PC-3 (cell line): ENCODE measurements at regions not wholly inside any gene's neighbourhood (a gene's known extent, or its start where the extent isn't known, plus 50 kb on each side); places are given as distances from the start of the nearest gene placed in this dataset.

ENCODE experiments used
- ATAC-seq: fragments of 200-7000 bp; cut with Tn5 transposase; 2 replicates; pipeline ENCODE4 v1.9.1; 2020; ENCODE audit warnings: mild to moderate bottlenecking, moderate library complexity
- BruUV-seq: library from RNA; stranded (reverse); fragments of 400-500 nt; replicated peaks from 2 replicates; lab custom pipeline; 2021; lab: Mats Ljungman, UMichigan
- CTCF ChIA-PET: fragments of 300-600 bp; sonication (Branson Sonifier 250); formaldehyde crosslinking; loops from one replicate; lab custom pipeline; 2022; ENCODE audit warnings: antibody characterized with exemption; lab: Charles Lee
- POLR2A ChIA-PET: fragments of 300-600 bp; sonication (Branson Sonifier 250); formaldehyde crosslinking; loops from one replicate; lab custom pipeline; 2022; ENCODE audit warnings: antibody characterized with exemption; ENCODE audit not compliant: unreplicated experiment; lab: Charles Lee
- DNase-seq: peaks from one replicate; pipeline ENCODE4 v3.0.0-alpha.2; 2015
- H2AFZ ChIP-seq: fragments of 300-600 bp; sonication (generic); 2 replicates; pipeline ENCODE4 v1.6.0; 2016; ENCODE audit warnings: antibody characterized with exemption, low read length
- H3F3A ChIP-seq: fragments of 300-600 bp; sonication (generic); one replicate; pipeline ENCODE4 v1.6.0; 2017; ENCODE audit warnings: antibody characterized with exemption, low read length, control low read depth, mild to moderate bottlenecking; ENCODE audit not compliant: unreplicated experiment
- H3K27ac ChIP-seq: fragments of 300-600 bp; sonication (generic); 2 replicates; pipeline ENCODE4 v1.5.1; 2016; ENCODE audit warnings: mild to moderate bottlenecking, low read length
- H3K27me3 ChIP-seq: fragments of 300-600 bp; sonication (generic); 2 replicates; pipeline ENCODE4 v1.6.1; 2016; ENCODE audit warnings: low read length, mixed read lengths
- H3K36me3 ChIP-seq: fragments of 300-600 bp; sonication (generic); 2 replicates; pipeline ENCODE4 v1.6.1; 2016; ENCODE audit warnings: low read depth, mixed run types, low read length, mixed read lengths
- H3K4me1 ChIP-seq: fragments of 300-600 bp; sonication (generic); 2 replicates; pipeline ENCODE4 v1.5.1; 2016; ENCODE audit warnings: low read length; ENCODE audit not compliant: insufficient read depth
- H3K4me2 ChIP-seq: fragments of 300-600 bp; sonication (generic); 2 replicates; pipeline ENCODE4 v1.6.0; 2016; ENCODE audit warnings: low read length
- H3K4me3 ChIP-seq: fragments of 300-600 bp; sonication (generic); 2 replicates; pipeline ENCODE4 v1.5.1; 2016; ENCODE audit warnings: mild to moderate bottlenecking, low read length, mixed read lengths
- H3K79me2 ChIP-seq: fragments of 300-600 bp; sonication (generic); 2 replicates; pipeline ENCODE4 v1.6.1; 2017; ENCODE audit warnings: low read length, mixed read lengths
- H3K9ac ChIP-seq: fragments of 300-600 bp; sonication (generic); 2 replicates; pipeline ENCODE4 v1.6.0; 2016; ENCODE audit warnings: mild to moderate bottlenecking, low read length
- H3K9me2 ChIP-seq: fragments of 300-600 bp; sonication (generic); replicated peaks from 2 replicates; pipeline ENCODE4 v1.6.1; 2016; ENCODE audit warnings: mixed run types, low read length, mixed read lengths
- H3K9me3 ChIP-seq: fragments of 300-600 bp; sonication (generic); 2 replicates; pipeline ENCODE4 v1.6.1; 2016; ENCODE audit warnings: low read length, mixed read lengths
- H4K20me1 ChIP-seq: fragments of 300-600 bp; sonication (generic); 2 replicates; pipeline ENCODE4 v1.6.1; 2016; ENCODE audit warnings: low read length, mixed read lengths
- CTCF ChIP-seq: fragments of 300-600 bp; sonication (generic); conservative IDR thresholded peaks from 2 replicates; pipeline ENCODE4 v1.5.1; 2017; ENCODE audit warnings: antibody characterized with exemption, low read depth, mild to moderate bottlenecking, low read length
- EZH2 ChIP-seq: fragments of 300-600 bp; sonication (generic); IDR thresholded peaks from one replicate; pipeline ENCODE4 v1.6.1; 2017; ENCODE audit warnings: antibody characterized with exemption, mild to moderate bottlenecking, low read length; ENCODE audit not compliant: unreplicated experiment
- EZH2phosphoT487 ChIP-seq: fragments of 300-600 bp; sonication (generic); IDR thresholded peaks from 2 replicates; pipeline ENCODE4 v1.6.1; 2018; ENCODE audit warnings: mild to moderate bottlenecking, antibody characterized with exemption, low read length, borderline replicate concordance
- intact Hi-C: fragments of 100-400 bp; cut with micrococcal nuclease; formaldehyde crosslinking; loops from 2 replicates; pipeline ENCODE4 v1.9.0; 2023

GRCh38 chr1:82154219-82154970 is 353.7 kb downstream of the ADGRL2 start:
- Histone ChIP-seq H4K20me1 (no peaks in the 10 kb centered on the region), H3K27me3 (no peaks in the 10 kb centered on the region), H3F3A (no peaks in the 10 kb centered on the region), H3K4me3 (no peak overlapping the region), H2AFZ (no peak overlapping the region), H3K9me2 (no peaks in the 10 kb centered on the region), H3K27ac (no peak overlapping the region), H3K79me2 (no peaks in the 10 kb centered on the region), H3K9me3 (no peaks in the 10 kb centered on the region), H3K9ac (no peak overlapping the region), H3K4me1 (no peaks in the 10 kb centered on the region), H3K4me2 (no peak overlapping the region), H3K36me3 (no peaks in the 10 kb centered on the region)
- intact Hi-C loops: no loop called here
- BruUV-seq: no TSS peak
- DNase-seq: no peak
- POLR2A ChIA-PET: no interaction called here
- CTCF ChIA-PET: interaction anchor here (0.6 kb wide), 1 partner anchor 1021 kb away, joined by 3 read pairs; no protein-coding TSS in a partner anchor
- TF ChIP-seq EZH2phosphoT487 (no peak), CTCF (no peak), EZH2 (no peak)
- no peak for ATAC-seq

- DNase-seq (no peak), ATAC-seq (no peak)
- CTCF ChIA-PET: interaction anchor here (0.6 kb wide), 1 partner anchor 1021 kb away, joined by 3 read pairs; no protein-coding TSS in a partner anchor
- no peaks in the 10 kb centered on the region for H3K4me1 ChIP-seq
- no peaks in the 10 kb centered on the region for H3F3A ChIP-seq
- H3K27ac ChIP-seq: no peak overlapping the region
- no peaks in the 10 kb centered on the region for H4K20me1 ChIP-seq
- H2AFZ ChIP-seq: no peak overlapping the region
- TF ChIP-seq EZH2 (no peak), EZH2phosphoT487 (no peak), CTCF (no peak)
- no peaks in the 10 kb centered on the region for H3K27me3 ChIP-seq
- H3K79me2 ChIP-seq: no peaks in the 10 kb centered on the region
- no peak overlapping the region for H3K9ac ChIP-seq
- no peaks in the 10 kb centered on the region for H3K36me3 ChIP-seq
- no peaks in the 10 kb centered on the region for H3K9me2 ChIP-seq
- H3K4me2 ChIP-seq: no peak overlapping the region
- BruUV-seq: no TSS peak
- H3K9me3 ChIP-seq: no peaks in the 10 kb centered on the region
- intact Hi-C loops: no loop called here
- no peak overlapping the region for H3K4me3 ChIP-seq
- POLR2A ChIA-PET: no interaction called here
These were observed 353.0 kb downstream of the ADGRL2 start for GRCh38 chr1:82153752-82154151.

- BruUV-seq: no TSS peak
- Histone ChIP-seq H4K20me1 (no peaks in the 10 kb centered on the region), H3K27ac (no peak overlapping the region), H3K9me2 (no peaks in the 10 kb centered on the region), H3K4me1 (no peaks in the 10 kb centered on the region), H3F3A (no peaks in the 10 kb centered on the region), H3K4me3 (no peak overlapping the region), H3K79me2 (no peaks in the 10 kb centered on the region), H2AFZ (no peak overlapping the region), H3K9me3 (no peaks in the 10 kb centered on the region), H3K36me3 (no peaks in the 10 kb centered on the region), H3K27me3 (no peaks in the 10 kb centered on the region), H3K4me2 (no peak overlapping the region), H3K9ac (no peak overlapping the region)
- TF ChIP-seq EZH2 (no peak), CTCF (no peak), EZH2phosphoT487 (no peak)
- DNase-seq (no peak), ATAC-seq (no peak)
- POLR2A ChIA-PET: no interaction called here
- intact Hi-C loops: no loop called here
- CTCF ChIA-PET: no interaction called here
These were observed 352.5 kb downstream of the ADGRL2 start for GRCh38 chr1:82153272-82153629.
